GM19467 (cell line): ENCODE measurements at regions not wholly inside any gene's neighbourhood (a gene's known extent, or its start where the extent isn't known, plus 50 kb on each side); places are given as distances from the start of the nearest gene placed in this dataset.

Source experiments
- ATAC-seq: cut with Tn5 transposase; IDR thresholded peaks from one replicate; pipeline ENCODE4 v1.9.1; 2021; ENCODE audit warnings: mild to moderate bottlenecking, moderate library complexity; ENCODE audit not compliant: unreplicated experiment

DNA sequence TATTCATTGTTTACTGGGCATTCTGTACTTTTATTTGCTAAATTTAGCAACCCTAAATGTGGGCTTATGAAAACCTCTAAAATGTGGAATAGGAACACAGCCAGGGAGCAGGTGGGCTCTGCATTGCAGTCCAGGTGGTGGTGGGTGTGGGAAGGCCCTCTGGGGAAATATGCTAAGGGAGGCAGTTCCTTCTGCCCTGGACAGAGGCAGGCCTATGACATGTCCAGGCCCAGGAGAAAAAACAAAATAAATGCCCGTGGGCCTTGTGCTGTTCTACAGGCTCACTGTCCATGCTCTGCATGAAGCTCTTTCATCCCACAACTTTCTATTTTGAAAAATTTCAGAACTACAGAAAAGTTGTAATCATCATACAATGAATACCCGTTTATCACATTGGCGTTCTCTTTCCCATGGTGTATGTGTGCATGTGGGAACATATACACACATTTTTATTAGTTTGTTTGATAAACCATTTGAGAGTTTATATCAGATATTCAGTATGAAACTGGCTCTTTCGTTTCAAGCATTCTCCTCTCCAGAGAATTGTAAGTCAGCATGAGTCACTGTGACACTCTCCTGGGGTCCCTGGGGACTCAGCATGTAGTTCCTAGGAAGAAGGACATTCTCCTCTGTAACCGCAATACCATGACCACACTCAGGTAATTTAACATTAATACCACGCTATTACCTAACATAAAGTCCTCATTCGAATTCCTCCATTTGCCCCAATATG, 505.3 kb downstream of the COG6 start:
- no peak for ATAC-seq

DNA sequence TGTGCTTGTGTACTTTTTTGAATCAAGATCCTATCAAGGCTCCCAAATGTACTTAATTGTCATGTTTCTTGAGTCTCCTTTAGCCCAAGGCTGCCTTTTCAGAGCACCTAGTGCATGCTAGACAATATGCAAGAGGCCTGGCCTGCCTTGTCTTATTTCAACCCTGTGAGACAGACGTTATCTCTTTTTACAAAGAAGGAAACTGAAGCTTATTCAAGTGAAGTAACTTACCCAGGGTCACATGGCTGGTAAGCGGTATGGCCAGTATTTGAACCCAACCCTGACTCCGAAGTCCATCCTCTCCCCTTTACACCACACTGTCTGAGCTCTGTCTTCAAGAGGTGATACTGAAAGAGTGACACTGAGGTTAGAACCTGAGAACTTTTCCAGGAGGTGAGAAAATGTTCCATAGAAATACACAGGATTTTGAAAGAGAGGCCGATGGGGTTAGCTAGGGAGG, 505.1 kb downstream of the FOXO1 start:
- ATAC-seq = no peak

DNA sequence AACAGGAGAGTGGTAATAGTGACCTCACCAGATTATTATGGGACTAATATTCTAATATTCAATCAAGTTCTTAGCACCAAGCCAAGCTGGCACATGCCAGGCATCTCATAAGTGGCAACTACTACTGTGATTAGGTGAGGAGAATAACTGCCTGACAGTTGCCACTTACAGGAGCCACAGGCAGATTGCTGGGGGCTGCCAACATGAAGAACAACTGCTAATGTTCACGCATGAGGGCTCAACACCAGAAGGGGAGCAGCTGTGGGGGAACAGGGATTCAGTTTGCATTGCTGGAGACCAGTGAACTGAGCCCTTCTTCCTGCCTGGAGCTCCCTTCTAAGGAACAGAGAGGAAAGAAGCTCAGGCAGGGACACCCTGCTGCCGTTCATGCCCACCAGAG, 504.5 kb downstream of the FOXO1 start:
- no peak for ATAC-seq

DNA sequence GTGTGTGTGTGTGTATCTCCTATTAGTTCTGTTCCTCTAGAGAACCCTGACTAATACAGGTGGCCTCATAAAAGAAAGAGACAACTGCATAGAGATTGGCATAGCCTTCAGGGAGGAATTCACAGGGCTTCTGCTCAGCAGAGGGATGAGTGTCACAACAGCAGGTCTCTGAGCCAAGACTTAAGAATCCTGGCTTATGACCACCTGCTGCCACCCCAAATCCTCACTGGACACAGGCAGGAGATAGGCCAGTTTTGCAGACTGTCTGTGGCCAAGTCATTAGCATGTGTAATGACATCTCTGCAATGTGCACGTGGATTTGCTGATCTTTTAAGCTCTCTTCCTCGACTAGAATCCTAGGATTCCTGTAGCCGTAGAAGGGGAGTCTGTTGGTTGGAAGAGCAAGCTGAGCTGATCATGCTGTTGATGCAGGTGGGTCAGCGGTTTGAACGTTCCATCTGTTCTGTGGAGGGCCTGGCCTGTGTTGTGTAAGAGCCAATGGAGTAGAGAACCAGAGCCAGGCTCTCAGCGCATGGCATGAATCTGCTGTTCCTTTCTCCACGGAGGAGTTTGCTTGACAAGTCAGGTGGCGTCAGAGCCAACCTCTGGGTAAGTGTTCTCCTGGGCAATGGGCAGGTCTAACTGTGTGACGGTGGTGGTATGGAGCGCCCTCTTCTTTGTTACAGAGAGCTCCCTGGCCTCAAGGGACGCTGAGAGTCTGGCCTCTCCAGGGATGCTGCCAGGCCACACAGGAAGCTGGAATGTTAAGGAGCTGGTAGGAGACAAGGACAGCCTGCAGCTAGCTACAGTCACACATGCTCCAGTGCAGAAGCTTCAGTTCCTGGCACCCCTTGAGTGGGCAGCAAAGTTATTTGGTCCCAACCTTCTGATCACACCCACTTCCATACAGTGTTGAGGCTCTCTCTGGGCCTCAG, 503.1 kb downstream of the FOXO1 start:
- ATAC-seq = no peak

DNA sequence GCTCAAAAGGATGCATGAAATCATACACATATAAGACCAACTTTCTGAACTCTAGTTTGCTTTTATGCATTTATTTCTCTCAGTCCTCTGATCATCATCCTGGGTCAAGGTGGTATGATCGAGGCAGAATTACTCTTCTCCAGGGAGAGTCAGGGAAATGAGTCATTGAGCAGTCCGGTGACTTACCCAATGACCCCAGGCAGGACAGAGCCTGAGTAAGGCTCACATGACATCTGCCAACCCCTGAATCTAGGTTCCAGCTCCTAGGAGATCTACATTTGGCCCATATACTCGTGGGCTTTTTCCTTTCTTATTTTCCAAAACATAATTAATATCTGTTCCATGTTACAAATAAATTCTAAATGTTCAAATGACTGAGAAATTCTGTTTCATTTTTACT, 502.3 kb downstream of the FOXO1 start:
- no peak for ATAC-seq

DNA sequence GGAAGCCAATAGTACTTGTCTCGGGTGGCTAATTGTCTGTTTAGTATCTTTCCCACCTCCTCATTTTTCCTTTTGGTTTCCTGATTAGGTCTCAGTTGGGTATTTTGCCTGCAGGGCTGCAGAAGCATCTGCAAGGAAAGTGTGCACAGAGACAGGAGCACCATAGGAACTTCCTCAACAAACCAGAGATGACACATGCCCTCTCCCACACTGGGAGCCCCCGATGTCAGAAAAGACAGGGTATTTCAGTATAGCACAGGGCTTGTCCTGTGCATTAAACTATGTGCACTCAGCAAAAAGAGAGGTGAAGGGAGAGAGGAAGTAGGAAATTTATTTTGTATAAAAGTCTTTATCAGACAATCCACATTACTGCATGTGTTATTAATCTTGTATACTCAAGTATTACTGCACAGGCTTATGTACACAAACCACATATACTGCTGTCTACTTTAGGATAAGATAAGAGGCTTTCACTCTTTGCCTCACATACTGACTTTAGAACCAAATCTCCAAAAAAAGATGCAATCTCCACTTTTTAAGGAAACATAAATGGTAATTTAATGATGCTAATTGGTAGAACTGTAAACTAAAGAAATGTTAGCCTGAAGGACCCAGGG, 501.0 kb downstream of the FOXO1 start:
- ATAC-seq = no peak

DNA sequence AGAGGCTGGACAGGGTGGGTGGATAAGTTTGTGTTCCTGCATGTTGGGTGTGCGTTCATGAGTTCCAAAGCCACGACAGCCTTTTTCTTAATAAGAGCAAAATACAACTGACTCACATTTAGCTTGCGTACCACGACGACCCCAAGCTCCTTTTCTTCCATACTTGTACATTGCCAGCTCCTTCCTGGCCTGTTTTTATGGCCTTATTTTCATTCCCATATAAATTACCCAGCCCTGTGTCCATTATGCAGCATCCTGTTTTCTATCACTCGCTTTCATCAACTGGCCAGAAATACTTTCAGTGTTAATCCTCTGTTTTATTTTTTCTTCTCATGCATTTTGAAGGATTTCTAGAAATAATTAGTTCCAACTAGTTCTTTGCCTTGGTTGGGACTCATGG, 499.1 kb downstream of the FOXO1 start:
- no peak for ATAC-seq

DNA sequence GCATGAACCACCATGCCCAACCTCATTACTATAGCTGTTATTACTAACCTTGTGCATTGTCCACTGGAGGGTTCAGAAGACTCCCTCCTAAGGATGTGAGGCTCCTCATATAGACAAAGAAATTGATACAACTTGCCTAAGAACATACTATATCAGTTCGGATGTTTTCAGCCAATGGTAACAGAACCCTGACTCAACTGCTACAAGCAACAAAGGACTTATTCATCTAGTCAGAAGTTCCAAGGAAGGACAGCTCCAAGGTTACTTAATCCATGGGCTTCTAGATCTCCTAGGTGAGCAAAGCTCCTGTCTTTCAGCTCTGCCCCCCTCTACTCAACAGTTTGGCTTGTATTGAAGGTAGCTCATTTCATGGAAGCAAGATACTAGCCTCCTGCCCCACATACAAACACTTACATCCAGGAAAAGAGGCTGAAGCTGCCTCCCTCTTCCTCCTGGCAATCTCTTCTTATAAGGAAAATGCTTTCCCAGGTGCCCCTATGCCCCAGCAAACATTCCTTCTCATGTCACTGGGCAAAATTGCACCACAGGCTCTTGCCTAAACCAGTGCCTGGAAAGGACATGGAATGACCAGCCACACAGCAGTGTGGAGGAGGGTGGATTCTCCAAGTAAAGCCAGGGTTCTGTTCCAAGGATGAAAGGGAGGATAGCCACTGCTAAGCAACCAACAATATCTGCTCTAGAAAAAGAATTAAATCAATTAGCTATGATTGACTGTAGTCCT, 497.8 kb downstream of the FOXO1 start:
- no peak for ATAC-seq

DNA sequence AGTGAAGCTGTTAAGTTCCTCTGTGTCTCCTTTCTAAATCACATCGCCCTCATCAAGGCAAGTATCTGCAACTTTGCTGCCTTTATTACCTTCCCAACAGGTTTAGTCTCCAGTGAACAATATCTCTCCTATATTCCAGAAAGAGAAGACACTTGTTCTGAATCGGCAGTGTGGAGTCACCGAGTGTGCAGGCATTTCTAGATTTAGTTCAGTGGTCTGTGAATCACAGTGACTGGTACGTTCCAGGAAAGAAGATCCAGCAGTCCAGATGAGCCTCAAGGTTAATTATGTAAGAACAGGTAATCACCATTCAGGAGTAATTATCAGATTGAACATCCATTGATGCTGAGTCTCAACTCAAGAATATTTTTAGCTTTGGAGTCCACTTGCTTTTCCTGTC, 497.0 kb downstream of the FOXO1 start:
- no peak for ATAC-seq

DNA sequence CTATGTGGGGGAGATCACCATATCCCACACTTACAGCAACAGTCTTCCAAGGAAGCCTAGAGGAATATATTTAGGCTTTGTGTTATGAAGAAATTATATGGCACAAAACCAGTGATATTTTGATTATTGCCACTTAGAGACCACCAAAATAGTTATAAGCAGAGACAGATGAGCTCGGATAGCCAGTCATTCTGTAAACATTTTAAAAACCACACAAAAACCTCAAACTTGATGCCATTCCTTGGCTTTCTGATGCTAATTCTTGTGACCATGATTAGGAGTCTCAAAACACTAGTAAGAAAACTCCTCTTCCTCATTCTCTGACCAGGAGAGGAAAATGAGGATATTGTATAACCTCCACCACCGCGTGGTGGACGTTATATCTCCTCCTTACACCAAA, 496.4 kb downstream of the FOXO1 start:
- ATAC-seq = no peak

DNA sequence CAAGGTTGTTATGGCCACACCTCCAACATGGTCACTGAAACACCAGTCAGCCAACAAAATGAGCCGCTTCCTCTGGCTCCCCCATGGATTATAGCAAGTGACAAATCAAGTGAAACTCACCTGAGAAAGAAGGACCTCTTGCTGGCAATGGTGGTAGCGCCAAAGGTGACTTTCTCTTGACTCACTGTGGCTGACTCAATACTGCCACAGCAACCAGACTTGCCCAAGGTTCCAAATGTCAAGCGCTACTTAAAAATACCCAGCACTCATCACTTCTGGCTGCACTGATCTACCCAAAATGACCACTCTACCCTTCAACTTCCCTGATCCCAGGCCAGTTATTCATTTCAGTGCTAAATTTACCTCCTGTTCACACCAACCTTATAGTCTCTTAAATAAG, 495.5 kb downstream of the FOXO1 start:
- ATAC-seq = no peak

DNA sequence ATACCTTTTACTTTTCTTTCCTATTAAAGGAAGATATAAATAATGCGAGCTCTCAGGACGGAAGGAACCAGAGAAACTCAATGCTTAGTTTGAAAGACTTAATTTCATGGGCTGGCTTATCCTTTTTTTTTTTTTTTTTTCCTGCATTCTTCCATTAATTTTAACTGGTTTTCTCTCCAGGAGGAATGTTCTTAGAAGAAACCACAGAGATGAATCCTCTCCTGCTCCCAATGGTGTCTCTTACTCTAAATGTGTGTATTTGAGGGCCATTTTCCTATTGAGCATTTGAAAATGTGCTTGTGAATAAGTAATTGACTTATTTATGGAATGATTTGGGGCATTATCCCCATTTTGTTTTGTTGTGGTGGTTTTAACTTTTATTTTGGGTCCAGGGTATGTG, 494.9 kb downstream of the FOXO1 start:
- no peak for ATAC-seq

DNA sequence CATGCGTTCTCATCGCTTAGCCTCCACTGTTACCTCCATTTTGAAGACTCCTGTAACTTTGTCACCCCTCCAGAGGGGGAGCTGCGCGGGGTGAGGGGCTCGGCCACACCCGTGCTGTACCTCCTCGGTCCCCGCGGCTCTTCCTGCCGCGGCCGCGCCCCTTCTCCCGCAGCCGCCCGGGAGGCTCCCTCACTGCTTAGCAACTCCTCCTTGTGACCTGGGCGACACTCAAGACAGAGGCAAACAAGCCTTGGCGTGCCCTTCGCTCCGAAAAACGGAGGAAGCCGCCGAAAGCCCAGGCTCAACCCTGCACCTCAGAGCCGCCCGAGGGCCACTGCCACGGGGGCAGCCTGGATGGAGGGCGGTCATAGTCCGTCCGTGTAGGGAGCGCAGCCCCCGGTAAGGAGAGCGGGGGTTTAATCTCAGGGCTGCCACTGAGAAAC, 494.3 kb downstream of the FOXO1 start:
- no peak for ATAC-seq

DNA sequence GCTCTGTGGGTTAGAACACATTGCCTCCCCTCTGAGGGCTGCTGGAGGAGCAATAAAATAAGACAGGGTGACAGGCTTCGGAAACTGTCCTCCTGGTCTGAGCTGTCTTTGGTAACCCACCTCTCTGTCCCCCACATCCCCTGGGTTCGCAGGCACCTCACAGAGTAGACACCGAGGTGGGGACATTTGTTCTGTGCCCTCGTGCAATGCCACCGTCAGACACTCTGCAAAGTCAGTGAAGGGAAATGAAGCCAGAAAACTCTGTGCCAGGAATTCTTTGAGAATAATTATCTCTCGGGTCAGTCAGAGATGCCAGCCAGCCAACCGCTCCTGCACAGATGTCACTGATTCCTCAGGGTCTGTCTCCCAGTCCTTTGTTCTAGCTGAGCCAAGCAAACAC, 493.6 kb downstream of the FOXO1 start:
- no peak for ATAC-seq

DNA sequence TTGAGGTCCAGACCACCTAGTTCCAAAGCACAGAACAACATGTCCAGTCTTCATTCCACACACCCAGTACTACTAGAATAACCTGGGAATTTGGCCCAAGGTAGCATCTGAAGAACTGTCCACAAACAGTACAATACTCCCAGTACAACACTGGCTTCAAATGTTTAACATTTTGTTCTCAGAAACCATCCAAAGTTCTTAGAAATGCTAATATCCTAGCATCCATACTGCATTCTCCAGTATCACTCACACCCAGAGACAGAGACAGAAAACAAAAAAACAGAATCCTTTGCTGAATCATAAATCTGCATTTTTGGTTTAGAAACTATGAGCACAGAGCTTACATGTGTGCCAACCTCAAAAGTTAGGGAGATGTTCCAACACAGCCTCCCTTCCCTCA, 490.8 kb downstream of the FOXO1 start:
- ATAC-seq = no peak

DNA sequence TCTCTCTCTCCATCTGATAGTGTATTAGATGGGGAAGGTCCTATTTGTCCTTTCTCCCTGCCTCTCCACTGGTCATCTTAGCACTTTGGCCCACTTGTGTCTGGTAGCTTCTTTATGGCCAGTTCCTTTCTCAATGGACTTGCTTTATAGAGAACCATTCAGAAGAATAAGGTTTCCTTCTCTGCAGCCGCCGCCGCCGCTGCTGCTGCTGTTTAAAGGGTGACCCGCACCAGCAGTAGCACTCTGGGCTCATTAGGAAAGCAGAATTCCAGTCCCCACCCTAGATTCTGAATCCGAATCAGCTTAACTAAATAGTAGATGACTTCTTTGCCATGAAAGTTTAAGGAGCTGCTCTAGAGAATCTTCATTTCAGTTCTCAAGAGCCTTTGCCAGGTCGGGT, 490.2 kb downstream of the FOXO1 start:
- no peak for ATAC-seq

DNA sequence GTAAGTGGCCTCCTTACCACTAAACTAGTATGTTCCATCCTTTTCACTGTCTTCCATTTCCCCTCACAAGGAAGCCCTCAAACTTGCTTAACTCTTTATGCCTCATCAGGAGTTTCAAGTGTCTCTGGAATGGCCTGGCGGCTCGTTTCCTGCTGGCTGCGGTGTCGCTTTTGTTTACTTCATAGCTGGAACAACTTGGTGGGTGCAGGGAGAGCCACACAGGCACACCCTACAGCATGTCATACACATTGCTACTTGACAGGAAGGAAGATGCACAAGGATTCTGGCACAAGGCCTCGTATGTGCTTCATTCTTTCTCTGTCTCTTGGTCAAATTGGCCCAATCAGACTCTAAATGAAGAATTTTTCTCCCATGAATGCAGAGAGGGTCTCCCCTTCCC, 488.3 kb downstream of the FOXO1 start:
- no peak for ATAC-seq

DNA sequence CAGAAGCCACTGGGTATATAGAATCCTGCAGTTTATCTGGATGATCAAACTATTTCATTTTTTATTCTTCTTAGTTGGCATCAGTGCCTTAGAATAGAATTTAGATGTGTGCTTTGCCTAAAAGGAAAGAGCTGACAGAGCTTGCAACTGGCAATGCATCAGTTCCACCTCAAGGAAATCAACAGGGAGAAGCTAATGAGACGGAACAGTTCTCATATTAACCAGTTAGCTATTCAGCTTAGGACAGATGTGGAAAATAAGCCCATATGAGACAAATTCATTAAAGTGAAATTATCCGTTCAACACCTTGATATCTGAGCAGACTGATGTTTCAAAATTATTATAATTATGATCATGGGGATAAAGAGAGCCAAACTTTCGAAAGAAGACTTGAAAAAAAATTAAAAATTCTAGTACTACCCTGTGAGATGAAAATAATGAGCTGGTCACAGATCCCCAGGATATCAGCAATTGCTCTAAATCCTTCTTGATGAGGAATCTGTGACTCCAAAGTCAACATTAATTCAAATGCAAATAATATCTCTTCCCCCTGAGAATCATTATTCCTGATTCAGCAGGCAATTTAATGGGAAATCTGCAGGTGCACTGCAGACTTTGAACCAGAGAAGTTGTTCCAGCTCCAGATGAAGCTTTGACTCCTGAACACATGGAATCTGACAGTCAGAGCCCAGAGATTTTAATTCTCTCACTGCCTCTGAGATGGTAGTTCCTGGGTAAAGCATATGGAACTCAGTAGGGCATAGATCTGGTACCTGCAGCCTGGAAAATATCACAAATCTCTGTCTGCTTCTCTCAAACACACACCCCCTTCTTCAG, 486.8 kb downstream of the FOXO1 start:
- no peak for ATAC-seq

DNA sequence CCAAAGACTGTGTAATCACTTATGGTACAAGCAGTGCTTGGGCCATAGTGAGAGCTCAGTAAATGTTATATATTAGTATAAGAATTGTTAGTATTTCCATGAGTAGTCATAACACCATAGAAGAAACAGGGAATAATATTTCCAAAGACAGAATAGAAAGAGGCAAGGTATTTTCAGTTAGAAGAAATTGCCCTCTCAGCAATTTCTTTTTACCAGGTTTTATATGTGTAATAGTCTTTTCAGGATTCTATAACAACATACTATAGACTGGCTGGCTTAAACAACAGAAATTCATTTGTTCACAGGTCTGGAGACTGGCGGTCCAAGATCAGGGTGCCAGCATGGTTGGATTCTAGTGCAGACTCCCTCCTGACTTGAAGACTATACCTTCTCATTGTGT, 485.7 kb downstream of the FOXO1 start:
- ATAC-seq = no peak

DNA sequence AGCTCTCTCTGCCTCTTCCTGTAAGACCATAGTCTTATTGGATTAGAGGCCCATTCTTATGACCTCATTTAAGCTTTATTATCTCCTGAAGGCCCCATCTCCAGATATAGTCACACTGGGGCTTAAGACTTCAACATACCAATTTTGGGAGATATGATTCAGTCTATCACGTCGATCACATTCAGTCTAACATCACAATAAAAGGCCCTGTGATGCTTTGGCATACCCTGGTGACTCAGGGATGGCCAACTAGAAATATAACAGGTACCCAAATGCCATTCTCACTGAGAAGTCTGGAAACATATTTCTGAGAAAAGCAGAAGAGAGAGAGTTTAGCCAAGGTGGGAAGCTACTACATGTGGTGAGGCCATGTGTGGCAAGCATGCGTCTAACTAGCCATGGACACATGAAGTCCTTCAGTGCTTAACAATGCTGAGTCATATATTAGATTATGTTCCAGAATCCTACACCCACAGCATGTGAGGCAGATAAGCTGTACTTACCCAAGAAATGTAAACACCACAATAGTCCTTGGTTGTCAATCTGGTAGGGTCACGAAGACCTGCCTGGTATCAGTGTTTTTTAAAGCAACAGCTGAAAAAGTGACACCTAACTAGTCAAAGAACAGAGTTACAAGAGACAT, 485.1 kb downstream of the FOXO1 start:
- no peak for ATAC-seq
